ENCODE measurements at regions not wholly inside any gene's neighbourhood (a gene's known extent, or its start where the extent isn't known, plus 50 kb on each side); places are given as distances from the start of the nearest gene placed in this dataset.

GRCh38 chr7:34452363-34452762, 205.7 kb upstream of the NPSR1 start:
- TF ChIP-seq EZH2 (IDR thresholded peaks at IDR 0.05) (no peak), POLR2AphosphoS5 (IDR thresholded peaks at IDR 0.05; ENCODE audit: borderline replicate concordance, low read depth, low read length) (no peak)
